Kidney epithelial cell (primary cell): ENCODE measurements at regions not wholly inside any gene's neighbourhood (a gene's known extent, or its start where the extent isn't known, plus 50 kb on each side); places are given as distances from the start of the nearest gene placed in this dataset.
A peak's percentile ranks its signal among the peaks of the same experiment; 100 is the strongest.

Experiments used
- DNase-seq: peaks from one replicate; pipeline ENCODE4 v3.0.0-alpha.2; 2010; ENCODE audit warnings: low read depth
- H3K27me3 ChIP-seq: 2 replicates; pipeline ENCODE4 v1.6.0; 2011; ENCODE audit warnings: low read length; ENCODE audit not compliant: control insufficient read depth, insufficient read depth
- H3K36me3 ChIP-seq: 2 replicates; pipeline ENCODE4 v1.5.1; 2011; ENCODE audit warnings: low read length; ENCODE audit not compliant: control insufficient read depth, insufficient read depth
- H3K4me3 ChIP-seq: 2 replicates; pipeline ENCODE4 v1.5.1; 2011; ENCODE audit warnings: low read depth, mild to moderate bottlenecking, control low read depth, low read length
- TF ChIP-seq, protein P1 (sequence below): IDR thresholded peaks from 2 replicates; pipeline ENCODE4 v1.5.1; 2011; ENCODE audit warnings: mild to moderate bottlenecking, moderate library complexity, low read length, control low read depth, inconsistent platforms; ENCODE audit not compliant: insufficient read depth, poor library complexity, severe bottlenecking

DNA sequence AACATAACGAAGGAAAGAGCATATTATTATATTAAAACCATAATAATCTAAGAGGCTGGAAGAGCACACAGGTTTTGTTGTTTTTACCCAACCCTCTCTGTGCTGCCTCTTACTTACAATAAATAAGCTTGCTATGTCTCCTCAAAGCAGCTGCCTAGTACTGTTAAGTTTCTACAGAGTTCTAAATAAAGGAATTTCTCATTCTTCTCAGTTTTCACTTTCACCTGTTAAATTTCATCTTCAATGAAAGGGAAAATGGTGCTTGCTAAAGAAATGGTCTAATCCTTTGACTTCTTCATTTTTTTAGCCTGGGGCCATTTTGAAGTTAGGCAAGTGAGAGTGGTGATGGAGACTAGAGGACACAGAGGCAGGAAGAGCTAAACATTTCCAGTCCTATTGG, 396.1 kb downstream of the MAN2A1 start:
- TF ChIP-seq, protein P1, sequence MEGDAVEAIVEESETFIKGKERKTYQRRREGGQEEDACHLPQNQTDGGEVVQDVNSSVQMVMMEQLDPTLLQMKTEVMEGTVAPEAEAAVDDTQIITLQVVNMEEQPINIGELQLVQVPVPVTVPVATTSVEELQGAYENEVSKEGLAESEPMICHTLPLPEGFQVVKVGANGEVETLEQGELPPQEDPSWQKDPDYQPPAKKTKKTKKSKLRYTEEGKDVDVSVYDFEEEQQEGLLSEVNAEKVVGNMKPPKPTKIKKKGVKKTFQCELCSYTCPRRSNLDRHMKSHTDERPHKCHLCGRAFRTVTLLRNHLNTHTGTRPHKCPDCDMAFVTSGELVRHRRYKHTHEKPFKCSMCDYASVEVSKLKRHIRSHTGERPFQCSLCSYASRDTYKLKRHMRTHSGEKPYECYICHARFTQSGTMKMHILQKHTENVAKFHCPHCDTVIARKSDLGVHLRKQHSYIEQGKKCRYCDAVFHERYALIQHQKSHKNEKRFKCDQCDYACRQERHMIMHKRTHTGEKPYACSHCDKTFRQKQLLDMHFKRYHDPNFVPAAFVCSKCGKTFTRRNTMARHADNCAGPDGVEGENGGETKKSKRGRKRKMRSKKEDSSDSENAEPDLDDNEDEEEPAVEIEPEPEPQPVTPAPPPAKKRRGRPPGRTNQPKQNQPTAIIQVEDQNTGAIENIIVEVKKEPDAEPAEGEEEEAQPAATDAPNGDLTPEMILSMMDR = no peak
- no peak for DNase-seq

DNA sequence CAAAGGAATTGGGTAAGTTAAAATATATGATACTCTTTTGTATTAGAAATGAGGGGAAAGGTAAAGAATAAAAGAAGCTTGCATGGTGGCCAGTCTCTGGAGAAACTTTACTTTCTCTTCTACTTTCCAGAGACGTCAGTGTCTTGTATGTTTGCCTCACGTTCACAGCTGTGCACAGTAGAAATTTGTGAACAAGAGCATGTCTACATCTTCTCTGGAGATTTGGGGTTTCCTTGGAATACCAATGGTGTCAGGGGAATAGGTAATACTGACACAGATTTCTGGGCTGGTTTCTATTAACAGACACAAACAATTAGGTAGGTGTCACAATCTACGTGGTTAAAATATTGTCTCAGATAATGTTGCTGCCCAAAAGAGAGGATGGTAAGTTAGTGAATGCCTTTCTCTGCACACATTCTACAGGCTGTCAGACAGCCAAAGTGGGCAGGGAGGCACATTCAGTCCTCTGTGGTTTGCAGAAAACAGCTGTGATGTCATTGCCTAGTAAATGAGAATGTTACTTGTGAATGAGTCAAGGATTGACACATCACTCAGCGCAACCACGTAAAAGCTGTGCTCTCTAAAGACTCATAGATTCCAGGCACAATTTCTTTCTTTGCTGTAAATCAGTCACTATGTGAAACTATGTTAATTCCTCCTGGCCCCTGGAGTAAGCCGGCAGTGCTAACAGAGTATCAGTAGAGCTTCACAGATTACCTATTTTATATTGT, 397.1 kb downstream of the MAN2A1 start:
- TF ChIP-seq, protein P1 = no peak
- DNase-seq = peak; percentile 91
- Histone ChIP-seq H3K27me3 (no peaks in the 10 kb centered on the region), H3K4me3 (no peak overlapping the region), H3K36me3 (no peaks in the 10 kb centered on the region)

More for the DNA sequence above, 396.1 kb downstream of the MAN2A1 start:
- no peaks in the 10 kb centered on the region for H3K36me3 ChIP-seq
- H3K27me3 ChIP-seq = no peaks in the 10 kb centered on the region
- no peak overlapping the region for H3K4me3 ChIP-seq

DNA sequence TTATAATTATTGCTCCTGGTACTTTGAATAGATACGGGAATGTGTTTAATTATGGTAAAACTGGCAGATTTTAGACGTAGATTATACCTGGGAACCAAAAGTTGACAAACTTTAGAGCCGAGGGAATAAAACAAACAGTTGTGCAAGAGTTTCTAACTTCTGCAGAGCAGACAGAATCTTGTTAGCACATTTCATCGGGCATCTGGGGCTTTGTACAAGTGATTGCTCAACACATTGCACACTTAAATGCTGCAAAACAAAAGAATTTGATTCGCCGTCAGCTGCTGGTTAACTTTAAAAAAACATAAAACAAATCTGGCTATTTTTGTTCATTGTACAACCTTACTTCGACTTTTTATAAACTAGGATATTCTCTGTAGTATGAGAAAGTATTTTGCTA, 398.1 kb downstream of the MAN2A1 start:
- Histone ChIP-seq H3K36me3 (no peaks in the 10 kb centered on the region), H3K27me3 (no peaks in the 10 kb centered on the region), H3K4me3 (no peak overlapping the region)
- TF ChIP-seq, protein P1 = no peak
- DNase-seq = no peak

DNA sequence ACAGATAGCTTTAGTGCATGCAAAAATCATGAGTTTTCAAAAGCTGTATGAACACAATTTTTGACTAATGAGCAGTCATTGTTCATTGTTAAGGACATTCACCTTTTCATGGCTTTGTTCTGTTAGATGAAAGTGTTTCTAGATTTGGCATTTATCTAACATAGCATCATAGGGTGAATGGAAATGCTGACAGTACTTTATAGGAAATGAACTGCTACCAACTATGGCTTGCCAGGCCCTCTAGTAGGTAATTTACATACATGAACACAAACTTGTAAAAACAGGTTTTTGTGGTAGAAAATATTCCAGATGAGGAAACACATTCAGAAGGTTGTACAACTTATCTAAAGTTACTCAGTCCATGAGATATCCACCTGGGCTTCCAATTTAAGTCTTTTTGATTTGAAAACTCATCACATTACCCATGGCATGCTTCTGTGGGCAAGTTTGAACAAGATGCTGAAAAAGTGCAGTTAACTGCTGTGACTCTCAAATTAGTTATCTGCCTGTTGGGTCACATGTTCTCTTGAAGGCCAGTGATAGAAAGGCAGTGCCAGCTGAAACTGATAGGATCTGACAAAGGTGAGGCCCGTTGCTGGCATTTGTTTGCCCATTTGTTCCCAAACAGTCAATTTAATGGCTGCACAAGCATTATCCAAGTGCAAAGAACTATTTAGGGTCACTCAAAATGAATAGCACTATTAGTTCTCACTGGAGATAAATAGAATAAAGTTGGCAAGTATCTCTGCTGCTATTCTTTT, 399.1 kb downstream of the MAN2A1 start:
- no peaks in the 10 kb centered on the region for H3K27me3 ChIP-seq
- DNase-seq = no peak
- H3K36me3 ChIP-seq = no peaks in the 10 kb centered on the region
- H3K4me3 ChIP-seq = no peak overlapping the region
- TF ChIP-seq, protein P1 = no peak

DNA sequence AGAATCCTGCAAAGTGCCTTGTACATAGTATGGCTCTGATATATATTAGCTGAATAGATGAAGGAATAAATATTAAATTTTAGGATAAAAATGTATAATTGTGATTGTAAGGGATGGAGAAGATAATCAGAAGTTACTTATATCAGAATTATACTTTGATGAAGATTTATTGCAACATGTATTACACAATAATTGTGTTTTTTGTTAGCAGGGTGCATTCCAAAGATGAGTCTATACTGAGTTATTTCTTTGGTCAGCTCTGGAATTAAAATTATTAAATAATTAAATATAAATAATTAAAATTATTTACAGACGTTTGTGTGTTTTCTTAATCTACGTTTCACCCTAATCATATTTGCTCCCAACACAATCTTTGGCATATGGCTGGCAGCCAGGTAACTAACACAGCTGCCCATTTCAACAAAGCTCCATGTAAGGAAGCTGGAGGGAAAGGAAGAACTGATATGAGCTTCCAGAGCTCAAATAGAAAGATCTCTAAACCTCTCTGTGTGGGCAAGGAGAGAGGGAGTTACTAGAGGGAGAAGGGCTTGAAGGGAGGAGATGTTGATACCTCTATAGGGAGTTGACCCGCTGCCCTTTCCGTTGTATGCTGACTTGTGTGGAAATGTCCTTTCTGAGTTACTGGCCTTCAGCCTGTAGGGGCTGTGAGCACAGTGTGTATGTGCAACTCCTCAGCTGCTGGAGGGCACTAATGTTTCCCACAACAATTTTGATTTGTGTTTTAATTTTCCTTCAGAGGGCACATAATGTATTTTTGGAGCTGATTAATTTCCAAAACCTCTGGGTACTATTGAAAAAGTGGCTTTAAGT, 403.4 kb downstream of the MAN2A1 start:
- Histone ChIP-seq H3K4me3 (no peak overlapping the region), H3K27me3 (no peaks in the 10 kb centered on the region), H3K36me3 (no peaks in the 10 kb centered on the region)
- TF ChIP-seq, protein P1 = no peak
- DNase-seq = no peak
